ENCODE measurements at regions not wholly inside any gene's neighbourhood (a gene's known extent, or its start where the extent isn't known, plus 50 kb on each side); places are given as distances from the start of the nearest gene placed in this dataset.

GRCh38 chr5:148774313-148774712 lies 52.1 kb upstream of the ADRB2 start:
- H3K36me3 Mint-ChIP-seq (ENCODE audit: insufficient read depth in 1 of 3, low read depth in 3 of 3), result no peaks in the 10 kb centered on the region
- TF ChIP-seq CTCF (conservative IDR thresholded peaks at IDR 0.05), result no peak
- no CpG with 5 or more reads among the region's 1 CpG for WGBS (ENCODE audit: extremely low coverage, insufficient read length, low lambda C conversion rate)
- H2BK120ac ChIP-seq (ENCODE audit: low read depth, low read length, poor library complexity, severe bottlenecking), result no peak overlapping the region
- no peak overlapping the region for H3K4me2 ChIP-seq (ENCODE audit: insufficient read depth, insufficient read length, low read length)
- no peak overlapping the region for H4K91ac ChIP-seq (ENCODE audit: insufficient read length, low read depth, low read length)
- H3K56ac ChIP-seq (ENCODE audit: insufficient read length, low read depth, low read length), result no peak overlapping the region
- no peak overlapping the region for H2BK12ac ChIP-seq (ENCODE audit: insufficient read length, low read depth, low read length)
- no peaks in the 10 kb centered on the region for H3K27me3 ChIP-seq (ENCODE audit: insufficient read depth, low read length)
- no peak overlapping the region for H4K8ac ChIP-seq (replicated peaks; ENCODE audit: insufficient read length, low read depth, low read length)
- no peaks in the 10 kb centered on the region for H3K9me3 Mint-ChIP-seq
- no peak overlapping the region for H3K4ac ChIP-seq (ENCODE audit: low read depth, low read length)
- no peaks in the 10 kb centered on the region for H3K79me2 ChIP-seq (ENCODE audit: insufficient read depth, low read length)
- H3K27me3 Mint-ChIP-seq (ENCODE audit: low read depth), result no peaks in the 10 kb centered on the region
- H3K4me1 ChIP-seq (ENCODE audit: insufficient read depth, low read length), result peaks cover 2% of the 10 kb centered on the region; the same call in 1 of the 2 replicates
- H3T11ph ChIP-seq (ENCODE audit: low read length), result no peak overlapping the region
- H3K9ac ChIP-seq (ENCODE audit: extremely low read depth, insufficient read length, low read length), result no peak overlapping the region
- no peaks in the 10 kb centered on the region for H4K20me1 ChIP-seq (ENCODE audit: control insufficient read depth, insufficient read depth, insufficient read length)
- H4K5ac ChIP-seq (ENCODE audit: insufficient read length, low read depth, low read length), result no peak overlapping the region
- H2AFZ ChIP-seq (ENCODE audit: low read length), result no peak overlapping the region
- no peak overlapping the region for H3K4me3 Mint-ChIP-seq
- H3K23me2 ChIP-seq (ENCODE audit: insufficient read length, low read depth, low read length, poor library complexity, severe bottlenecking), result no peaks in the 10 kb centered on the region
- H2BK5ac ChIP-seq (ENCODE audit: insufficient read length, low read length), result no peak overlapping the region
- no peak overlapping the region for H2BK15ac ChIP-seq (ENCODE audit: low read depth, low read length)
- no peaks in the 10 kb centered on the region for H3K9me3 ChIP-seq (ENCODE audit: control insufficient read depth, low read depth, low read length)
- H3K27ac ChIP-seq (ENCODE audit: insufficient read length, low read depth, low read length), result no peak overlapping the region
- no peak for DNase-seq
- no peak overlapping the region for H3K18ac ChIP-seq (ENCODE audit: insufficient read length, low read depth, low read length)
- H3K23ac ChIP-seq (ENCODE audit: insufficient read length, low read depth, low read length), result no peak overlapping the region
- no peak overlapping the region for H3K14ac ChIP-seq (ENCODE audit: insufficient read depth, low read length)
- H2BK20ac ChIP-seq (ENCODE audit: low read depth, low read length, poor library complexity, severe bottlenecking), result no peak overlapping the region
- no peaks in the 10 kb centered on the region for H3K79me1 ChIP-seq (ENCODE audit: insufficient read depth, low read depth, low read length, poor library complexity, severe bottlenecking)
- peaks cover 7 to 11% of the 10 kb centered on the region in 2 experiments for H3K4me1 Mint-ChIP-seq
- no peak overlapping the region for H2AK5ac ChIP-seq (ENCODE audit: insufficient read length, low read length)
- no peak overlapping the region for H3K27ac Mint-ChIP-seq

Data from H9 (cell line).